ENCODE measurements at regions not wholly inside any gene's neighbourhood (a gene's known extent, or its start where the extent isn't known, plus 50 kb on each side); places are given as distances from the start of the nearest gene placed in this dataset.
"Not testable (repeated sequence)": the region's sequence is repeated elsewhere in the genome, so short reads cannot be mapped to it uniquely, and the experiment has no call there.

DNA sequence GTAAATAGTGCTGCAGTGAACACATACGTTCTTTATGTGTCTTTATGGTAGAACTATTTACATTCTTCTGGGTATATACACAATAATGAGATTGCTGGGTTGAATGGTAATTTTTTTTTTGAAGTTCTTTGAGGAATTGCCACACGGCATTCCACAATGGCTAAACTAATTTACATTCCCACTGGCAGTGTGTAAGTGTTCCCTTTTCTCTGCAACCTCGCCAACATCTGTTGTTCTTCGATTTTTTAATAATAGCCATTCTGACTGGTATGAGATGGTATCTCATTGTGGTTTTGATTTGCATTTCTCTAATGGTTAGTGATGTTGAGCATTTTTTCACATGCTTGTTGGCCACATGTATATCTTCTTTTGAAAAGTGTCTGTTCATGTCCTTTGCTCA lies 609.5 kb downstream of the DNAH5 start:
- TF ChIP-seq, protein P1, sequence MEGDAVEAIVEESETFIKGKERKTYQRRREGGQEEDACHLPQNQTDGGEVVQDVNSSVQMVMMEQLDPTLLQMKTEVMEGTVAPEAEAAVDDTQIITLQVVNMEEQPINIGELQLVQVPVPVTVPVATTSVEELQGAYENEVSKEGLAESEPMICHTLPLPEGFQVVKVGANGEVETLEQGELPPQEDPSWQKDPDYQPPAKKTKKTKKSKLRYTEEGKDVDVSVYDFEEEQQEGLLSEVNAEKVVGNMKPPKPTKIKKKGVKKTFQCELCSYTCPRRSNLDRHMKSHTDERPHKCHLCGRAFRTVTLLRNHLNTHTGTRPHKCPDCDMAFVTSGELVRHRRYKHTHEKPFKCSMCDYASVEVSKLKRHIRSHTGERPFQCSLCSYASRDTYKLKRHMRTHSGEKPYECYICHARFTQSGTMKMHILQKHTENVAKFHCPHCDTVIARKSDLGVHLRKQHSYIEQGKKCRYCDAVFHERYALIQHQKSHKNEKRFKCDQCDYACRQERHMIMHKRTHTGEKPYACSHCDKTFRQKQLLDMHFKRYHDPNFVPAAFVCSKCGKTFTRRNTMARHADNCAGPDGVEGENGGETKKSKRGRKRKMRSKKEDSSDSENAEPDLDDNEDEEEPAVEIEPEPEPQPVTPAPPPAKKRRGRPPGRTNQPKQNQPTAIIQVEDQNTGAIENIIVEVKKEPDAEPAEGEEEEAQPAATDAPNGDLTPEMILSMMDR (IDR thresholded peaks at IDR 0.05; ENCODE audit: poor library complexity), result not testable (repeated sequence)
- TF ChIP-seq EZH2 (IDR thresholded peaks at IDR 0.05; ENCODE audit: borderline replicate concordance); EZH2phosphoT487 (IDR thresholded peaks at IDR 0.05; ENCODE audit: low read depth, severe bottlenecking, unreplicated experiment): not testable (repeated sequence)

All from hepatocyte (in vitro differentiated cells).